Stimulated activated CD8-positive, alpha-beta memory T cell treated with anti-CD3 and anti-CD28 coated beads, Interleukin-4, amount 100 ng/mL, for 24 hours (primary cell): ENCODE measurements at regions not wholly inside any gene's neighbourhood (a gene's known extent, or its start where the extent isn't known, plus 50 kb on each side); places are given as distances from the start of the nearest gene placed in this dataset.

Source experiments
- DNase-seq: peaks from one replicate; pipeline ENCODE4 v3.0.0-alpha.2; 2020; ENCODE audit warnings: low read depth

DNA sequence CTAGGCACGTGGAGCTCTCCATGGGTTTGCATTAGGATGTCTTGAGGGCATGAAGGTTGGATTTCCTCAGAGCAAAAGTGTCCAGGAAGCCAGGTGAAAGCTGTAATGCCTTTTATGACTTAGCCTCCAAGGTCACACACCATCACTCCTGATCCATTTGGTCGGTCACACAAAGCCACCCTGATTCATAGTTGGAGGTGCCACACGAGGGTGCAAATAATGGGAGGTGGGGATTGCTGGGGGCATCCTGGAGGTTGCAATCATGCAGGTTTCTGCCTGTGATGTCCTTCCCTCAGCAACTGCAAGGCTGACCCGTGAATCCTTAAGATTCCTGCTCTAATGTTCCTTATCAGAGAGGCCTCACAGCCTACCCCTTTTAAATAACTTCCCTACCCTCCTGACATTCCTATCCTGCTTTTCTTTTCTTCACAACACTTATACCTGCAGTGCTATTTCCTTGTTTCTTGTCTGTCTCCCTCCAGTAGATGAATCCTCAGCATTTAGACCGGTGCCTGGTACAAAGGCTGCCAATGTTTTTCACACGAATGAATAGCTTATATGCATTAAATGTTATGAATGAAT is 97.1 kb downstream of the LIPG start:
- DNase-seq: no peak

DNA sequence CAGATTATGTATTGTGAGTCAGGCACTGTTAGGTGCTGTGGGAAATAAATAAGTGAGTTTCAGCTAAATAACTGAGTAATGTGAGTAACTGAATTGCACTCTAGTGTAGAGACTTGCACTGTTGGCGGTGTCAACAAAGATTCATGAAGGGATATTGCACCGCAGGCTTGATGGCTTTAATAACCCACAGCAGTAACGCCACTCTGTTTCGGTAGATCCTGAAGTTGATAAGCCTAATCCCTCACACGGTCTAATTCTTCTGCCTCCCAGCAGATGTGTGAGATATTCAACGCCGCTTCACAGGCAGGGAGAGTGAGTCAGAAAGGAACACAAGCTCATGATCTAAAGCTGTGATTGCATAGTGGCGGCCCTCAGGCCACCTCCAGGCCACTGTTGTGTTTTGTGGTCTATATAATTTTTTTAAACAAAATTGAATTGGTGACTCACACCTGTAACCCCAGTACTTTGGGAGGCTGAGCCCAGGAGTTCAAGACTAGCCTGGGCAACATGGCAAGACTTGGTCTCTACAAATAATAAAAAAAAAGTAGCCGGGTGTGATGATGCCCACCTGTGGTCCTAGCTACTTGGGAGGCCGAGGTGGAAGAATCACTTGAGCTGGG is 94.3 kb downstream of the LIPG start:
- no peak for DNase-seq

DNA sequence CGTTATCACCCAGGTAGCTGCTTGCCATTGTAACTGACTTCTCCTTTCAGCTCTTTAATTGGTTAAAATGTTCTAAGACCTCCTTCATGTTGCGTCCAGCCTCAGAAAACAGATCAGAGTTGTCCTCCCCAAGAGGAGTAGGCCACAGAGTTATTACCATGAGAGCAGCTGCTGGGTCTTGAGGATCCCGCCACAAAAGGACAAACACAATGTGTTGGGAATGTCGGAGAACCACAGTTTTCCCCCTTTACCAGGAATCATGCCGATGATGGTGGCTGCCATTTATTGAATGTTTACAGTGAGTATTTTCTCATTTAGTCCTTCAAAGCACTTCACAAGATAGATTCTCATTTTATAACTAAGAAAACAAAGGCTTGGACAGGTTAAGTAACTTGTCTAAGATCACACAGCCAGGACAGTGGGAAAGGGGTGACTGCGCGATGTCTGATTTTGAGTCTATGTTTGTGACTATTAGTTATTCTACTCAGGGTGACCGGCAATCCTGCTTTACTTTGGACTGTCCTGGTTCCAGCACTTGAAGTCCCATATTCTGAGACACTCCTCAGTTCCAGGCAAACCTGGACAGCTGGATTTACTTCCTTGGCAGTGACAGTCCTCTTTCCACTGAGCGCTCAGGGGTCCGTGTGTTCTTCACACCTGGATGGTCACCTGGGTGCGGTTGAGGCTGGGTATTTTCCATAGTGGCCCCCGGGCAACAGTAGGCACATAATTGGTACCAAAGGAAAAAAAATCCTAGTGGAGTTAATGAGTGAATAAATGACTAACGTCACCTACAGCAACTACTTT is 93.6 kb downstream of the LIPG start:
- no peak for DNase-seq

DNA sequence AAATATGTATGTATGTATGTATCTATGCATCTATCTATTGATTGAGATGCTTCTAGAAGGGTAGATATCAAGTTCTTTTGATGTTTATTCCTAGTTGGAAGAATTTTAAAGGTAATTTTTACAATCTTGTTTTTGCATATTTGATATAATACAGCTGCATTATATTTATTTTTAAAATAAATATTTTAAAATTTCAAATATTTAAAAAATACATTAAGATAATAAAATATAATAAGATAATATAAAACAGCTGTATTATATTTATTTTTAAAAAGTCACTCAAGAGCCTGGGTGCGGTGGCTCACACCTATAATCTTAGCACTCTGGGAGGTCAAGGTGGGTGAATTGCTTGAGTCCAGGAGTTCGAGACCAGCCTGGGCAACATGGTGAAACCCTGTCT is 92.5 kb downstream of the LIPG start:
- no peak for DNase-seq

DNA sequence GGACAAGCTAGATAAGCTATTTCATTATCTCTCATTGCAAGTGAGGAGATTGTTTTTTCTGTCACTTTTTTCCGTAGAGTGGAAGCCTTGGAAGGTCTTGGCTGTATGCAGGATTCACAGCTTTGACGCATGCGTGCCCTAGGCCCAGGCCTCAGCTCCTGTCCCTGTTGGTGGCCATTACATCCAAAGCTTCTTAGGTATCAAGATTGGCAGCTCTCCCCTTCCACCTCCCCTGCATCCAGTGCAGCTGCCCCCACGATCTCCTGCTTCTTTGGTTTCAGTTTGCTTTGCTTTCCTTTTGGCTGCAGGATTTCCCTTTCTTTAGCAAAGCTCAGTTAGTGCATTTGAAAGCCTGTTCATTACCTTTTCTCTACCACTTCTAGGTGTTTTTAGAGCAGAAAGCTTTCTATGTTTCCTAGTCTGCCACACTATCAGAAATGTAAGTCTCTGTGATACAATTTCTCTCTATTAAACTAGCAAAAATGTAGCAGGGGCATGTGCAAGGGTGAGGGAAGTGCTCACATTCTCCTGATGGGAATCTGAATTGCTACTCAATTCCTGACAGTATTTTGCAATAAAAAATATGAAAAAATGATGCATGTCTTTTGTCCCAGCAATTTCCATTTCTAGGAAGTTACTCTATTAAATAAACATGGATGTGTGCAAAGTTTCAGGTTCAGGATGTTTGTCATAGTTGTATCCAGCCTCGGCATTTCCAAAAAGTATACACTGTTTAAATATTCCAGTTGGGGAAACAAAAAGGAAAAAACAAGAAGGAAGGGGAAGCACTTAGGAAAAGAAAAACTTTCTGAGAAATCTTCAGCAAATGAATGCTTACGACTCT is 91.2 kb downstream of the LIPG start:
- DNase-seq: no peak

DNA sequence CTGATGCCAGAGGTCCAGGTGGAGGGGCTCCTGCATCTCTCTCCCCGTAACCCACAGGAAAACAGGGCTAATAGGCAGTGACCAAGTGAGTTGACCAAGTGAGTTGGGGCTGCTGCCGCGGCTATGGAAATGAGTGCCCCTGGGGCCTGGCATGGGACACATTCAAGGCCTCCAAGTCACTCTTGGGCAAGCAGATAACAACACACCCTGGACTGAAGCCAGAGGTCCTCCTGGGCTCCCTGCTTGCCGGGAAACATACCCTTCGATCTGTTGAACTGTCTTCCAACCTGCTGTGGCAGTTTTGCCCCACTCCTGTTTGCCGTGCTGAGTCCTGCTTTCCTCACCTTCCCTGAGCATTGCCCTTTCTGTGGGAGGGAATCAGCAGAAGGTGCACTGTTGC is 89.2 kb downstream of the LIPG start:
- no peak for DNase-seq

DNA sequence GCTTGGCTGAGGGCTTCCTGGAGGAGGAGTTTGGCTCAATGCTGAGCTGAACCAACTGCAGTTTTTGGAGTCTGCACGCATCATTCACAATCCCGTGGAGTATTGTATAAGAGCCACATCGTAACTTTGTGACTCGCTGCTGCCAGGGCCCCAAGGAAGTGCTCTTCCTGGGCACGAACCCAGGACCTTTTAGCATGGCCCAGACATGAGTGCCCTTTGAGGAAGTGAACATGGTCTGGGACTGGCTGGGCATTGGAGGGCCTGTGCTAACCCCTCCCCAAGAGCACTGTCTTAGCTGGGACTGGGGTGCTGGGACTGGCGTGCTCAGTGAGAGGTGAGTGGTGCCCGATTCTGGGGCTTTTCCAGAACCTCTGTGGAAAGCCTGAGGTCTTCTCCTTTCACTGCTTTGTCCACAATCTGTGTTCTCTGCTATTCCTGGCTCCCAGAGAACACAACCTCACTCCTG is 88.6 kb downstream of the LIPG start:
- no peak for DNase-seq

DNA sequence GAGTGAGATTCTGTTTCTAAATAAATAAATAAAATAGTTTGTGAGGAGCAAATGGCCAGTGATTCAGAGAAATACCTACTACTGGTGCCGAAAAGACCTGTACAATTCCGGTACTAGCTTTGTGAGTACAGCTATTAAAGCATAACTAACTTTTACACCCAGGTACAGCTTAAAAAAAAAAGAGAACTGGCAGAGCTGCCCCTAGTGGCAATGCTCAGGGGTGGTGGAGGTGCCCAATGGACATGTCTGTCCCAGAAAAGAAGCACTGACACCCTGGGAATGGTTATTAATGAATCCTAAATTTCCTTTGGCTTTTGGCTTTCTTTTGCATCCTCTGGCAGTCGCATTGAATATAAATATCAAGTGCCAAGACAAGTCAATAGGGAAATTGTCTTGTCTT is 87.0 kb downstream of the LIPG start:
- no peak for DNase-seq
